Liver (tissue), 7 donors: ENCODE measurements at regions not wholly inside any gene's neighbourhood (a gene's known extent, or its start where the extent isn't known, plus 50 kb on each side); places are given as distances from the start of the nearest gene placed in this dataset.
A peak's percentile ranks its signal among the peaks of the same experiment; 100 is the strongest.

Experiments
- DNase-seq: peaks from one replicate; pipeline ENCODE4 v3.0.0-alpha.2; 2017; ENCODE audit warnings: low spot score
- H3K27ac ChIP-seq, 2 donors: one replicate each; pipeline ENCODE4 v1.7.0; 2013; ENCODE audit warnings: inconsistent platforms in 2 of 2, low read length in 2 of 2, control low read depth in 1 of 2, low read depth in 1 of 2, mild to moderate bottlenecking in 1 of 2
- H3K27me3 ChIP-seq, 4 donors: one replicate each; pipeline versions ENCODE4 v1.6.1 to v1.7.0; 2013; ENCODE audit warnings: low read length in 3 of 4, inconsistent platforms in 1 of 4, mild to moderate bottlenecking in 1 of 4, moderate library complexity in 1 of 4; ENCODE audit not compliant: control insufficient read depth in 4 of 4, insufficient read depth in 4 of 4
- H3K36me3 ChIP-seq, 4 donors: one replicate each; pipeline versions ENCODE4 v1.6.1 to v1.7.0; 2013; ENCODE audit warnings: low read length in 3 of 4, mild to moderate bottlenecking in 3 of 4, low read depth in 1 of 4, moderate library complexity in 1 of 4; ENCODE audit not compliant: control insufficient read depth in 4 of 4, insufficient read depth in 3 of 4
- H3K4me1 ChIP-seq, 4 donors: one replicate each; pipeline versions ENCODE4 v1.6.1 to v1.7.0; 2013; ENCODE audit warnings: low read length in 3 of 4, mild to moderate bottlenecking in 3 of 4, moderate library complexity in 1 of 4; ENCODE audit not compliant: control insufficient read depth in 4 of 4, insufficient read depth in 4 of 4
- H3K4me3 ChIP-seq, 3 donors: one replicate each; pipeline versions ENCODE4 v1.6.1 to v1.7.0; 2013; ENCODE audit warnings: low read length in 3 of 3, control low read depth in 1 of 3, low read depth in 1 of 3, mild to moderate bottlenecking in 1 of 3
- H3K9ac ChIP-seq, 2 donors: one replicate each; pipeline ENCODE4 v1.7.0; 2013; ENCODE audit warnings: low read length in 2 of 2, mild to moderate bottlenecking in 2 of 2, moderate library complexity in 2 of 2, control low read depth in 1 of 2, low read depth in 1 of 2
- H3K9me3 ChIP-seq, 4 donors: one replicate each; pipeline versions ENCODE4 v1.6.1 to v1.7.0; 2013; ENCODE audit warnings: low read length in 3 of 4; ENCODE audit not compliant: control insufficient read depth in 4 of 4
- EGR1 ChIP-seq, 2 donors: IDR thresholded peaks; 2 replicates each; pipeline ENCODE4 v1.6.1; 2016 to 2018; ENCODE audit warnings: antibody characterized with exemption in 2 of 2, low read depth in 2 of 2
- FOXA2 ChIP-seq: IDR thresholded peaks from 2 replicates; pipeline ENCODE4 v1.6.1; 2016; ENCODE audit warnings: antibody characterized with exemption
- HNF4A ChIP-seq, 2 donors: conservative IDR thresholded peaks; 2 replicates each; pipeline ENCODE4 v1.6.1; 2016; ENCODE audit warnings: antibody characterized with exemption in 2 of 2, mild to moderate bottlenecking in 2 of 2
- HNF4G ChIP-seq: IDR thresholded peaks from 2 replicates; pipeline ENCODE4 v1.6.1; 2016; ENCODE audit warnings: antibody characterized with exemption
- JUND ChIP-seq, 2 donors: IDR thresholded peaks; 2 replicates each; pipeline ENCODE4 v1.6.1; 2016; ENCODE audit warnings: antibody characterized with exemption in 2 of 2
- RAD21 ChIP-seq, 2 donors: IDR thresholded peaks; 2 replicates each; pipeline ENCODE4 v1.6.1; 2016; ENCODE audit warnings: antibody characterized with exemption in 2 of 2, mild to moderate bottlenecking in 2 of 2
- RXRA ChIP-seq, 2 donors: IDR thresholded peaks; 2 replicates each; pipeline ENCODE4 v1.6.1; 2017 to 2018; ENCODE audit warnings: antibody characterized with exemption in 2 of 2, mild to moderate bottlenecking in 1 of 2
- SP1 ChIP-seq: IDR thresholded peaks from 2 replicates; pipeline ENCODE4 v1.6.1; 2018; ENCODE audit warnings: antibody characterized with exemption, mild to moderate bottlenecking
- TAF1 ChIP-seq: conservative IDR thresholded peaks from 2 replicates; pipeline ENCODE4 v1.6.1; 2016; ENCODE audit warnings: antibody characterized with exemption, mild to moderate bottlenecking
- WGBS: extraction: QIAGEN DNeasy Blood & Tissue Kit; methylation state at CpG from one replicate; pipeline ENCODE4 v1.1.7; 2013; 5-methylcytosine and 5-hydroxymethylcytosine counted together
- TF ChIP-seq, protein P1 (sequence below): IDR thresholded peaks from 2 replicates; pipeline ENCODE4 v1.6.1; 2016; ENCODE audit warnings: antibody characterized with exemption, mild to moderate bottlenecking
- TF ChIP-seq, protein P2 (sequence below): IDR thresholded peaks from 2 replicates; pipeline ENCODE4 v1.6.1; 2016; ENCODE audit warnings: antibody characterized with exemption
- TF ChIP-seq, protein P3 (sequence below): IDR thresholded peaks from 2 replicates; pipeline ENCODE4 v1.6.1; 2016; ENCODE audit warnings: antibody characterized with exemption
- TF ChIP-seq, protein P4 (sequence below): IDR thresholded peaks from 2 replicates; pipeline ENCODE4 v1.6.1; 2016; ENCODE audit warnings: antibody characterized with exemption
- donor health status: healthy.
- donor health status: healthy.
- donor health status: healthy.
- donor health status: healthy.

DNA sequence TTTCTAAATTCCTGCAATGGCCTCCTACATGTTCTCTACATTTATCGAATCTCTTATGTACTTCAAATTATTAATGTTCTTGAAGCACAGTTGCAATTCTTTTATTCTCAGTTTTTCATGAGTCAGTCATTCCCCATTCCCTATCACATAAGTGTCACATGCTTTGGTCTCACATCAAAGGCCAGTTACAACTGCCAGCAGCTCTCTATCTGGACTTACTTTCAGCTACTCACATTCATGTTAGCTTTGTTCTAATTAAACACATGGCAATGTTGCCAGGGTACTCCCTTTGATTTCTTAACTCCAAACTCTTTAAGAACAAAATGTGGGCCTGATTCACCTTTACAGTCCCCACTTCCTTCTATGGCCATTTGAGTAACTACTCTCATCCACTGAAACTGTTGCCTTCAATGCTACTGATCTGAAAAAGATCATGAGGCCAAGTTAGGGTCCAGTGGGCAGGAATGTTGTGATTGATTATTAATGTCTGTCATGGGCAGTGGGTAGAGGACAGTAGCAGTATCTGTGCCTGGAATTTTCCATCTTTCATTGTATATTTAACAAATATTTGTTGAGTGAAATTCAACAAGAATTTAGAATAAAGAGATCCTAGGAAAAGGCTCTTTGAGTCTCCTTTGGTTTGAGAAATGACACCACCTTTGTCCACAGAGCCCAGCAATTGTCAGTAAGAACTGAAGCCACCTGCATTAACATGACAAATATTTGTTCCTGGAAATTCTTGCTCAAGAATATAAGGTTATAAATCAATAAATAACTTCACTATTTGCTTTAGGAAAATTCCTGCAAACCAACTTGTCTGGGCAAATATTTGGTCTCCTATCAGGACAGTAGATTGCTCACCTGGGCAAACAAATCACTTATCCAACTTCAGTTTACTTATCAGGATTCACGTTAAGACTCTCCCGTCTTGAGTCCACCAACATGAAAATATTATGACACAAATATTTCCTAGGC, 153.6 kb upstream of the SAMSN1 start:
- Histone ChIP-seq H3K9me3 (no peaks in the 10 kb centered on the region), H3K4me3 (no peak overlapping the region), H3K27me3 (no peaks in the 10 kb centered on the region), H3K9ac (no peak overlapping the region), H3K4me1 (no peaks in the 10 kb centered on the region), H3K27ac (no peak overlapping the region), H3K36me3 (no peaks in the 10 kb centered on the region)
- DNase-seq = no peak
- TF ChIP-seq HNF4A (conservative IDR thresholded peaks at IDR 0.05) = peak in 1 of 2 donors; percentile 6
- no peak for TF ChIP-seq JUND (IDR thresholded peaks at IDR 0.05)
- 57% methylated on average over 3 of the region's 3 CpGs for WGBS

DNA sequence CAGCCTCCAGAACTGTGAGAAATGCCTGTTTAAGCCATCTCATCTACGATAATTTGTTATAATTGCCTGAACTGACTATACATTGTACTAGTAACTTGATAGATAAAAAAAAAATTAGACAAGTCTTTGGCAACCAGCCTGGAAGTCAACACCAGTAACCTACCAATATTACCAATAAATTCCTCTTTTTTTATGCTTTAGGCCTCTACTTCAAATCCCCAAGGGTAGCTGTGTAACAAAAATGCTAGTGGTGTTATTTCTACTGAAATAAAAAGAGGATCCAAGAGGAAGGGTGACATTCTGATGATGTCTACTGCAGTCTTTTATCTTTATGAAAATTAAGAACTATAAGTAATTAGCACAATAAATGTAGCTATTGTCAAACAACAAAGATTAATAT, 151.7 kb upstream of the SAMSN1 start:
- H3K27me3 ChIP-seq = no peaks in the 10 kb centered on the region
- no peak for TF ChIP-seq TAF1
- TF ChIP-seq, protein P1, sequence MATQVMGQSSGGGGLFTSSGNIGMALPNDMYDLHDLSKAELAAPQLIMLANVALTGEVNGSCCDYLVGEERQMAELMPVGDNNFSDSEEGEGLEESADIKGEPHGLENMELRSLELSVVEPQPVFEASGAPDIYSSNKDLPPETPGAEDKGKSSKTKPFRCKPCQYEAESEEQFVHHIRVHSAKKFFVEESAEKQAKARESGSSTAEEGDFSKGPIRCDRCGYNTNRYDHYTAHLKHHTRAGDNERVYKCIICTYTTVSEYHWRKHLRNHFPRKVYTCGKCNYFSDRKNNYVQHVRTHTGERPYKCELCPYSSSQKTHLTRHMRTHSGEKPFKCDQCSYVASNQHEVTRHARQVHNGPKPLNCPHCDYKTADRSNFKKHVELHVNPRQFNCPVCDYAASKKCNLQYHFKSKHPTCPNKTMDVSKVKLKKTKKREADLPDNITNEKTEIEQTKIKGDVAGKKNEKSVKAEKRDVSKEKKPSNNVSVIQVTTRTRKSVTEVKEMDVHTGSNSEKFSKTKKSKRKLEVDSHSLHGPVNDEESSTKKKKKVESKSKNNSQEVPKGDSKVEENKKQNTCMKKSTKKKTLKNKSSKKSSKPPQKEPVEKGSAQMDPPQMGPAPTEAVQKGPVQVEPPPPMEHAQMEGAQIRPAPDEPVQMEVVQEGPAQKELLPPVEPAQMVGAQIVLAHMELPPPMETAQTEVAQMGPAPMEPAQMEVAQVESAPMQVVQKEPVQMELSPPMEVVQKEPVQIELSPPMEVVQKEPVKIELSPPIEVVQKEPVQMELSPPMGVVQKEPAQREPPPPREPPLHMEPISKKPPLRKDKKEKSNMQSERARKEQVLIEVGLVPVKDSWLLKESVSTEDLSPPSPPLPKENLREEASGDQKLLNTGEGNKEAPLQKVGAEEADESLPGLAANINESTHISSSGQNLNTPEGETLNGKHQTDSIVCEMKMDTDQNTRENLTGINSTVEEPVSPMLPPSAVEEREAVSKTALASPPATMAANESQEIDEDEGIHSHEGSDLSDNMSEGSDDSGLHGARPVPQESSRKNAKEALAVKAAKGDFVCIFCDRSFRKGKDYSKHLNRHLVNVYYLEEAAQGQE = no peak
- no peak for TF ChIP-seq EGR1 (IDR thresholded peaks at IDR 0.05; ENCODE audit: low read depth in 2 of 2)
- TF ChIP-seq HNF4A (conservative IDR thresholded peaks at IDR 0.05) = no peak
- TF ChIP-seq SP1 = no peak
- no peak for TF ChIP-seq HNF4G
- 90% methylated on average over 1 of the region's 1 CpG for WGBS
- no peak overlapping the region for H3K27ac ChIP-seq
- no peaks in the 10 kb centered on the region for H3K36me3 ChIP-seq
- no peaks in the 10 kb centered on the region for H3K4me1 ChIP-seq
- no peak overlapping the region for H3K4me3 ChIP-seq
- no peaks in the 10 kb centered on the region for H3K9me3 ChIP-seq
- no peak overlapping the region for H3K9ac ChIP-seq
- no peak for DNase-seq

DNA sequence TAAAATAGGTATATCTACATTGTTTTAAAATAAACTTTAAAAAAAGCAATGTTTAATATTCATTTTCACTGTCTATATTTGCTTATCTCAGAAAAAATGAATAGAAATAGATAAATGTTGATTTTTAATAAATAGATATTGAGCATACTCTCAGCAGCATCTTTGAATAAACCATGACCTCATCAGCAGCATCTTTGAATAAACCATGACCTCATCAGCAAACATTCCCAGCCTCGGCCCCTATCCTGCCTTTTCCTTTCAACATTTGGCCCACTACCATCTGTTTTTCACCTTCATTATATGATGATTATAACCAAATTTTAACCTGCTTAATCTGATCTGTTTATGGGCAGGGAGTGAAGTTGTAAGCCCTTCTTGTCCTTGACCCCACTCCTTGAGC, 148.7 kb upstream of the SAMSN1 start:
- H3K9ac ChIP-seq = no peak overlapping the region
- H3K27me3 ChIP-seq = no peaks in the 10 kb centered on the region
- no peaks in the 10 kb centered on the region for H3K4me1 ChIP-seq
- H3K9me3 ChIP-seq = no peaks in the 10 kb centered on the region
- TF ChIP-seq, protein P2, sequence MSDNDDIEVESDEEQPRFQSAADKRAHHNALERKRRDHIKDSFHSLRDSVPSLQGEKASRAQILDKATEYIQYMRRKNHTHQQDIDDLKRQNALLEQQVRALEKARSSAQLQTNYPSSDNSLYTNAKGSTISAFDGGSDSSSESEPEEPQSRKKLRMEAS = no peak
- TF ChIP-seq RXRA (IDR thresholded peaks at IDR 0.05) (no peak), HNF4A (conservative IDR thresholded peaks at IDR 0.05) (no peak), TAF1 (no peak), FOXA2 (no peak), RAD21 (IDR thresholded peaks at IDR 0.05) (no peak), JUND (IDR thresholded peaks at IDR 0.05) (no peak)
- TF ChIP-seq, protein P3, sequence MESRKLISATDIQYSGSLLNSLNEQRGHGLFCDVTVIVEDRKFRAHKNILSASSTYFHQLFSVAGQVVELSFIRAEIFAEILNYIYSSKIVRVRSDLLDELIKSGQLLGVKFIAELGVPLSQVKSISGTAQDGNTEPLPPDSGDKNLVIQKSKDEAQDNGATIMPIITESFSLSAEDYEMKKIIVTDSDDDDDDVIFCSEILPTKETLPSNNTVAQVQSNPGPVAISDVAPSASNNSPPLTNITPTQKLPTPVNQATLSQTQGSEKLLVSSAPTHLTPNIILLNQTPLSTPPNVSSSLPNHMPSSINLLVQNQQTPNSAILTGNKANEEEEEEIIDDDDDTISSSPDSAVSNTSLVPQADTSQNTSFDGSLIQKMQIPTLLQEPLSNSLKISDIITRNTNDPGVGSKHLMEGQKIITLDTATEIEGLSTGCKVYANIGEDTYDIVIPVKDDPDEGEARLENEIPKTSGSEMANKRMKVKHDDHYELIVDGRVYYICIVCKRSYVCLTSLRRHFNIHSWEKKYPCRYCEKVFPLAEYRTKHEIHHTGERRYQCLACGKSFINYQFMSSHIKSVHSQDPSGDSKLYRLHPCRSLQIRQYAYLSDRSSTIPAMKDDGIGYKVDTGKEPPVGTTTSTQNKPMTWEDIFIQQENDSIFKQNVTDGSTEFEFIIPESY = no peak
- TF ChIP-seq, protein P4, sequence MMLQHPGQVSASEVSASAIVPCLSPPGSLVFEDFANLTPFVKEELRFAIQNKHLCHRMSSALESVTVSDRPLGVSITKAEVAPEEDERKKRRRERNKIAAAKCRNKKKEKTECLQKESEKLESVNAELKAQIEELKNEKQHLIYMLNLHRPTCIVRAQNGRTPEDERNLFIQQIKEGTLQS = no peak
- no peak overlapping the region for H3K4me3 ChIP-seq
- no peaks in the 10 kb centered on the region for H3K36me3 ChIP-seq
- no peak overlapping the region for H3K27ac ChIP-seq
- 47% methylated on average over 1 of the region's 1 CpG for WGBS
- DNase-seq = no peak
